Gastrocnemius medialis (tissue), 4 donors: ENCODE measurements at regions not wholly inside any gene's neighbourhood (a gene's known extent, or its start where the extent isn't known, plus 50 kb on each side); places are given as distances from the start of the nearest gene placed in this dataset.

ENCODE experiments used
- ATAC-seq, 2 donors: fragments of 150-250 bp; one replicate each; pipeline ENCODE4 v1.9.1; 2016
- DNase-seq, 2 donors: peaks; one replicate each; pipeline ENCODE4 v3.0.0-alpha.2; 2019
- H3K27ac ChIP-seq, 4 donors: fragments of 200-600 bp; sonication (generic); 1 replicate in 1 of 4; 2 replicates in 3 of 4; pipeline ENCODE4 v1.5.1; 2016 to 2018; ENCODE audit warnings: mild to moderate bottlenecking in 2 of 4, moderate library complexity in 1 of 4
- H3K27me3 ChIP-seq, 3 donors: fragments of 200-600 bp; sonication (generic) in 2 of 3; 1 replicate in 1 of 3; 2 replicates in 2 of 3; pipeline versions ENCODE4 v1.5.1 to v1.6.0; 2016 to 2019; ENCODE audit warnings: mild to moderate bottlenecking in 1 of 3, moderate library complexity in 1 of 3
- H3K36me3 ChIP-seq, 2 donors: fragments of 200-600 bp; sonication (generic) in 1 of 2; one replicate each; pipeline ENCODE4 v1.5.1; 2017 to 2018
- H3K4me1 ChIP-seq, 2 donors: fragments of 200-600 bp; sonication (generic) in 1 of 2; one replicate each; pipeline ENCODE4 v1.5.1; 2016 to 2017; ENCODE audit warnings: mild to moderate bottlenecking in 2 of 2
- H3K4me3 ChIP-seq, 4 donors: fragments of 200-600 bp; sonication (generic) in 3 of 4; 1 replicate in 1 of 4; 2 replicates in 3 of 4; pipeline ENCODE4 v1.5.1; 2016 to 2019; ENCODE audit warnings: mild to moderate bottlenecking in 2 of 4
- H3K9me3 ChIP-seq, 3 donors: fragments of 200-600 bp; sonication (generic) in 2 of 3; 1 replicate in 1 of 3; 2 replicates in 2 of 3; pipeline ENCODE4 v1.5.1; 2016 to 2019
- CTCF ChIP-seq, 5 experiments: fragments of 450-650 bp in 3 of 5; fragments of 200-600 bp in 2 of 5; sonication (generic) in 2 of 5; IDR thresholded peaks in 4 of 5; conservative IDR thresholded peaks in 1 of 5; 1 replicate in 4 of 5; 2 replicates in 1 of 5; pipeline ENCODE4 v1.5.1; 2016 to 2019; ENCODE audit warnings: antibody characterized with exemption in 5 of 5, mild to moderate bottlenecking in 3 of 5, moderate library complexity in 3 of 5
- POLR2A ChIP-seq, 2 donors: fragments of 450-650 bp; IDR thresholded peaks; one replicate each; pipeline ENCODE4 v1.6.1; 2017; ENCODE audit warnings: antibody characterized with exemption in 2 of 2, mild to moderate bottlenecking in 2 of 2, moderate library complexity in 2 of 2
- in situ Hi-C, 4 donors: fragments of 200-750 bp; cut with MboI; loops; one replicate each; pipeline versions ENCODE4 v1.15.0 to v1.8.0; 2017; ENCODE audit warnings: low sequenced_read_pairs in 4 of 4
- intact Hi-C: fragments of 100-400 bp; cut with DNase I; formaldehyde crosslinking; loops from one replicate; pipeline ENCODE4 v1.15.1; 2023; ENCODE audit warnings: low total_unique reads

DNA sequence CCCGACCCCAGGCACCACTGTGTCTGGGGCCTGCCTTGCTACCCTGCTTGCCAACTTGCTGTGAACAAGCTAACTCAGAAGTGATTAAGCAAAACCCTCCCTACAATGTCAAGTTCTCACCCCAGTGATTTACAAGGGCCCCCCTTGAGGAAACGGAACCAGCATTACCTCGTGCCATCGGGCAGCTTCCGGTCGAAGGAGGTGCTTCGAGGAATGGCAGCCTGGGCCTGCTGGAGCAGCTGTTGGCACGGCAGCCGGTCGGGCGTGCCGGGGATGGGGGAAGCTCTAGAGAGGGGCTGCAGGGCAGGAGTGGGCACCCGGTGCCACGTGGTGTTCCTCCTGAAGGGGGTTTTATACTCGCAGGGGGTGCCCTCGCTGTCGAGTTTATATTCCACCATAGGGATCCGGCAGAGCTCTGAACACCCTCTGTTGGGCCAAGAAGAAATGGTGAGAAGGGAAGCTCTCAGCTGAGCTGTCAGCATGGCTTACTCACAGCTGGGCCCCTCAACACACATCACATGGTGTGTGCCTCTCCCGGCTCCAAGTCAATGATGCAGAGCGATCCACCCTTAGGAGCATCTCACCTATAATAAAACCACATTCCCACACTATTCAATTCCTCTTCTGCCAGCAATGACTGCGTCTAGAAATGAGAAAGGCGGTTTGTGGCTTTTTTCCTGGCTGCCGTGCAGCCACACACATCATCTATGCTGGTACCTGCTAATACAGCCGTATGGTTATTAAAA, 184.4 kb downstream of the SIPA1L2 start:
- H3K4me3 ChIP-seq: no peak overlapping the region
- in situ Hi-C loops (no loop called here), intact Hi-C loops (no loop called here)
- TF ChIP-seq POLR2A (IDR thresholded peaks at IDR 0.05) (no peak), CTCF (IDR thresholded peaks at IDR 0.05 in 4 of 5, conservative IDR thresholded peaks at IDR 0.05 in 1 of 5) (no peak)
- no peaks in the 10 kb centered on the region for H3K4me1 ChIP-seq
- peaks cover 0 to 7% of the 10 kb centered on the region in 2 donors for H3K36me3 ChIP-seq
- H3K27me3 ChIP-seq: no peaks in the 10 kb centered on the region
- H3K9me3 ChIP-seq: no peaks in the 10 kb centered on the region
- no peak for ATAC-seq
- no peak for DNase-seq
- H3K27ac ChIP-seq: no peak overlapping the region

- in situ Hi-C loops: no loop called here
- ATAC-seq: no peak
- Histone ChIP-seq H3K36me3 (peaks cover 0 to 21% of the 10 kb centered on the region in 2 donors), H3K4me3 (no peak overlapping the region), H3K27ac (no peak overlapping the region), H3K4me1 (no peaks in the 10 kb centered on the region), H3K27me3 (no peaks in the 10 kb centered on the region), H3K9me3 (no peaks in the 10 kb centered on the region)
- TF ChIP-seq CTCF (IDR thresholded peaks at IDR 0.05 in 4 of 5, conservative IDR thresholded peaks at IDR 0.05 in 1 of 5): no peak
- TF ChIP-seq POLR2A (IDR thresholded peaks at IDR 0.05): no peak
- no peak for DNase-seq
- intact Hi-C loops: no loop called here
Measured at GRCh38 chr1:232443372-232443771, 186.6 kb downstream of the SIPA1L2 start.

GRCh38 chr1:232441036-232441411, 188.9 kb downstream of the SIPA1L2 start:
- H3K4me1 ChIP-seq: no peaks in the 10 kb centered on the region
- ATAC-seq (no peak), DNase-seq (no peak)
- peaks cover 0 to 21% of the 10 kb centered on the region in 2 donors for H3K36me3 ChIP-seq
- no peaks in the 10 kb centered on the region for H3K9me3 ChIP-seq
- intact Hi-C loops (no loop called here), in situ Hi-C loops (no loop called here)
- no peaks in the 10 kb centered on the region for H3K27me3 ChIP-seq
- H3K4me3 ChIP-seq: no peak overlapping the region
- no peak for TF ChIP-seq CTCF (IDR thresholded peaks at IDR 0.05 in 4 of 5, conservative IDR thresholded peaks at IDR 0.05 in 1 of 5)
- no peak for TF ChIP-seq POLR2A (IDR thresholded peaks at IDR 0.05)
- H3K27ac ChIP-seq: no peak overlapping the region

DNA sequence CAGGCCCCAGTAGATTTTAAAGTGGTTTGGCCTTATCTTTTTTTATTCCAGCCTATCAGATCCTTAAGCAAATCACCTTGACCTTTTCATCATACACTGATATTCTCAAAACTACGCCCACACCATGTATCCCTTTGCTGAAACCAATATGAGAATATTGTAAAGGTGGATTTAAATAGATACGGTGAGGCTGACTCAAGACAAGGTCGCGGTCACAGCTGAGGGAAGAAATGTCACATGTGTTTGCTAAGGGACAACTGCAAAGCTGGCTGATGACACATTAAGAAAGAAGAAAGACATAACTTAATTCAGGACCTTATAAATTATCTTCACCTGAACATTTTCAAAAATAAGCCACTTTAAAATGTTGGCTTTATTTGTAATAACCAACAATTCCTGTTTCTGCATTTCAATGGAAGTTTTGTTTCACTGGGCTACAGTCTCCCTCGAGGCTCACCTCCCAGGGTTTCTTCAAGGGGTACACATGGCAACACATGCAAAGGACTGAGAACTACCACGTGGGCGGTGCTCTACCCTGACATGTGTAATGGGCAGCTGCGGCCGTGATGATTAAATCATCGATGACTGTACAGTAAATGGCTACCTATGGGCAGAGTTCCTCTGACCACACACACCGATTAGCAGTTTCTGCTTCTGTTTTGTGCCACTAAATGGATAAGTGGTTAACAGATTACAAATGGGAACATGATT, 189.5 kb downstream of the SIPA1L2 start:
- Histone ChIP-seq H3K4me1 (no peaks in the 10 kb centered on the region), H3K9me3 (no peaks in the 10 kb centered on the region), H3K27me3 (no peaks in the 10 kb centered on the region), H3K36me3 (peaks cover 0 to 21% of the 10 kb centered on the region in 2 donors), H3K27ac (no peak overlapping the region), H3K4me3 (no peak overlapping the region)
- DNase-seq: no peak
- intact Hi-C loops: no loop called here
- no peak for ATAC-seq
- TF ChIP-seq CTCF (IDR thresholded peaks at IDR 0.05 in 4 of 5, conservative IDR thresholded peaks at IDR 0.05 in 1 of 5) (no peak), POLR2A (IDR thresholded peaks at IDR 0.05) (no peak)
- in situ Hi-C loops: no loop called here
